GM23248 (cell line): ENCODE measurements at regions not wholly inside any gene's neighbourhood (a gene's known extent, or its start where the extent isn't known, plus 50 kb on each side); places are given as distances from the start of the nearest gene placed in this dataset.

Source experiments
- EZH2 ChIP-seq: fragments of 200-600 bp; sonication (generic); IDR thresholded peaks from 2 replicates; pipeline ENCODE4 v1.6.1; 2018; ENCODE audit warnings: antibody characterized with exemption, mild to moderate bottlenecking; ENCODE audit not compliant: insufficient read depth, poor library complexity, severe bottlenecking
- EZH2phosphoT487 ChIP-seq: fragments of 200-600 bp; sonication (generic); IDR thresholded peaks from 2 replicates; pipeline ENCODE4 v1.6.1; 2018; ENCODE audit warnings: antibody characterized with exemption, moderate library complexity, mild to moderate bottlenecking, low read depth; ENCODE audit not compliant: insufficient read depth

GRCh38 chr3:74812756-74813155, 198.3 kb upstream of the CNTN3 start:
- TF ChIP-seq EZH2phosphoT487 (no peak), EZH2 (no peak)
